Glutamatergic neuron (in vitro differentiated cells): ENCODE measurements at regions not wholly inside any gene's neighbourhood (a gene's known extent, or its start where the extent isn't known, plus 50 kb on each side); places are given as distances from the start of the nearest gene placed in this dataset.

Experiments used
- DNase-seq: peaks from one replicate; pipeline ENCODE4 v3.0.0; 2022
- H3K27ac Mint-ChIP-seq: one replicate; pipeline ENCODE4 v1.8.0; 2020; ENCODE audit warnings: mild to moderate bottlenecking, mixed read lengths, inconsistent platforms; ENCODE audit not compliant: unreplicated experiment
- H3K27me3 Mint-ChIP-seq: one replicate; pipeline ENCODE4 v1.8.0; 2020; ENCODE audit warnings: mild to moderate bottlenecking, moderate library complexity, mixed read lengths, inconsistent platforms; ENCODE audit not compliant: unreplicated experiment
- H3K36me3 Mint-ChIP-seq: one replicate; pipeline ENCODE4 v1.8.0; 2020; ENCODE audit warnings: mild to moderate bottlenecking, mixed read lengths, inconsistent platforms; ENCODE audit not compliant: unreplicated experiment
- H3K4me1 Mint-ChIP-seq: one replicate; pipeline ENCODE4 v1.8.0; 2020; ENCODE audit warnings: mild to moderate bottlenecking, low read depth, mixed read lengths, inconsistent platforms; ENCODE audit not compliant: unreplicated experiment
- H3K4me3 Mint-ChIP-seq: one replicate; pipeline ENCODE4 v1.8.0; 2020; ENCODE audit warnings: mild to moderate bottlenecking, mixed read lengths, inconsistent platforms; ENCODE audit not compliant: unreplicated experiment
- H3K9me3 Mint-ChIP-seq: one replicate; pipeline ENCODE4 v1.8.0; 2020; ENCODE audit warnings: mild to moderate bottlenecking, moderate library complexity, mixed read lengths, inconsistent platforms; ENCODE audit not compliant: unreplicated experiment
- CTCF ChIP-seq: fragments of 200-600 bp; sonication (generic); IDR thresholded peaks from one replicate; pipeline ENCODE4 v1.5.0; 2021; ENCODE audit not compliant: partially characterized antibody, unreplicated experiment

GRCh38 chr14:84965279-84965678, 564.7 kb upstream of the FLRT2 start:
- no peaks in the 10 kb centered on the region for H3K36me3 Mint-ChIP-seq
- H3K9me3 Mint-ChIP-seq: no peaks in the 10 kb centered on the region
- no peak for DNase-seq
- H3K27me3 Mint-ChIP-seq: peaks cover 3% of the 10 kb centered on the region
- no peak for TF ChIP-seq CTCF
- H3K27ac Mint-ChIP-seq: no peak overlapping the region
- H3K4me3 Mint-ChIP-seq: no peak overlapping the region
- peaks cover 5% of the 10 kb centered on the region for H3K4me1 Mint-ChIP-seq

- Mint-ChIP-seq H3K4me3 (no peak overlapping the region), H3K4me1 (no peaks in the 10 kb centered on the region), H3K36me3 (no peaks in the 10 kb centered on the region), H3K27ac (no peak overlapping the region), H3K9me3 (no peaks in the 10 kb centered on the region), H3K27me3 (peaks cover 3% of the 10 kb centered on the region)
- TF ChIP-seq CTCF: no peak
- DNase-seq: no peak
Measured at GRCh38 chr14:84969501-84969900, 560.4 kb upstream of the FLRT2 start.

GRCh38 chr14:84975241-84975902, 554.6 kb upstream of the FLRT2 start:
- no peaks in the 10 kb centered on the region for H3K36me3 Mint-ChIP-seq
- no peaks in the 10 kb centered on the region for H3K9me3 Mint-ChIP-seq
- no peak overlapping the region for H3K27ac Mint-ChIP-seq
- DNase-seq: no peak
- no peaks in the 10 kb centered on the region for H3K27me3 Mint-ChIP-seq
- no peak for TF ChIP-seq CTCF
- no peaks in the 10 kb centered on the region for H3K4me1 Mint-ChIP-seq
- H3K4me3 Mint-ChIP-seq: no peak overlapping the region

GRCh38 chr14:84976805-84977204, 553.1 kb upstream of the FLRT2 start:
- Mint-ChIP-seq H3K27me3 (no peaks in the 10 kb centered on the region), H3K27ac (no peak overlapping the region), H3K9me3 (no peaks in the 10 kb centered on the region), H3K4me1 (no peaks in the 10 kb centered on the region), H3K4me3 (no peak overlapping the region), H3K36me3 (no peaks in the 10 kb centered on the region)
- TF ChIP-seq CTCF: no peak
- no peak for DNase-seq

GRCh38 chr14:84987042-84987441, 542.9 kb upstream of the FLRT2 start:
- no peak overlapping the region for H3K27ac Mint-ChIP-seq
- no peak for DNase-seq
- no peaks in the 10 kb centered on the region for H3K9me3 Mint-ChIP-seq
- H3K4me3 Mint-ChIP-seq: no peak overlapping the region
- no peaks in the 10 kb centered on the region for H3K27me3 Mint-ChIP-seq
- H3K36me3 Mint-ChIP-seq: no peaks in the 10 kb centered on the region
- peaks cover 1% of the 10 kb centered on the region for H3K4me1 Mint-ChIP-seq
- no peak for TF ChIP-seq CTCF
